ENCODE measurements at regions not wholly inside any gene's neighbourhood (a gene's known extent, or its start where the extent isn't known, plus 50 kb on each side); places are given as distances from the start of the nearest gene placed in this dataset.

DNA sequence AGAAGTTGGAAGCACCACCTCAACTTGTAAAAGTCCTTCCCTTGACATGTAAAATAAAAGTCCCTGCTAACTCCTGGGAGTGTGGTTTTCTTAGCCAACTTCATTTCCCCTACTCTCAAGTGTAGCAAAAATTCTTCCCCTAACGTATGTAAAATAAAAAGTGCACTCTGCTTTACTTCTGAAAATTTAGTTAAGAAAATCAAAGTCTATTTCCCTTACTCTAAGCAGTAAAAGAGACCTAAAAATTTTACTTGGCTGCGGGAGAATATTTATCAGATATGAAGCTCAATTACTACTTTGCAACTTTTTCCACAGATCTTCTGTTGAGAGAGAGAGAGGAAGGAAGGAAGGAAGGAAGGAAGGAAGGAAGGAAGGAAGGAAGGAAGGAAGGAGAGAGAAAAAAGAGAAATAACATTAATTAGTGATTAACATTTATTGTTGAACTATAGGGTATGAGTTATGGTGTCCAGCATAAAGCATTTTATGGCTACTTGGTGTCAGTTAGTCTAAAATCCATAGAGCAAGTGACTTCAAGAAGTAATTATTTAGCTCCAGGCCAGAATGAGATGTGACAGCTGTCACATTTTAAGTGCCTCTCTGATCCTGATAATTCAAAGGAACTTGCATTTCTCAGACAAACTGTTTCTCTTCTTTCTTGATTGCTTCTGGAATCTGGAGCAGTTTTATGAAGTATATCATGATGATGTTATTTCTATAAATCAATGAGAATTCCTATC, 210.3 kb downstream of the TMX3 start:
- TF ChIP-seq, protein P1, sequence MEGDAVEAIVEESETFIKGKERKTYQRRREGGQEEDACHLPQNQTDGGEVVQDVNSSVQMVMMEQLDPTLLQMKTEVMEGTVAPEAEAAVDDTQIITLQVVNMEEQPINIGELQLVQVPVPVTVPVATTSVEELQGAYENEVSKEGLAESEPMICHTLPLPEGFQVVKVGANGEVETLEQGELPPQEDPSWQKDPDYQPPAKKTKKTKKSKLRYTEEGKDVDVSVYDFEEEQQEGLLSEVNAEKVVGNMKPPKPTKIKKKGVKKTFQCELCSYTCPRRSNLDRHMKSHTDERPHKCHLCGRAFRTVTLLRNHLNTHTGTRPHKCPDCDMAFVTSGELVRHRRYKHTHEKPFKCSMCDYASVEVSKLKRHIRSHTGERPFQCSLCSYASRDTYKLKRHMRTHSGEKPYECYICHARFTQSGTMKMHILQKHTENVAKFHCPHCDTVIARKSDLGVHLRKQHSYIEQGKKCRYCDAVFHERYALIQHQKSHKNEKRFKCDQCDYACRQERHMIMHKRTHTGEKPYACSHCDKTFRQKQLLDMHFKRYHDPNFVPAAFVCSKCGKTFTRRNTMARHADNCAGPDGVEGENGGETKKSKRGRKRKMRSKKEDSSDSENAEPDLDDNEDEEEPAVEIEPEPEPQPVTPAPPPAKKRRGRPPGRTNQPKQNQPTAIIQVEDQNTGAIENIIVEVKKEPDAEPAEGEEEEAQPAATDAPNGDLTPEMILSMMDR (conservative IDR thresholded peaks at IDR 0.05; ENCODE audit: low read depth, low read length) = no peak
- H3K4me3 ChIP-seq (ENCODE audit: low read depth, low read length) = no peak overlapping the region
- no peak for DNase-seq (ENCODE audit: low read depth)

DNA sequence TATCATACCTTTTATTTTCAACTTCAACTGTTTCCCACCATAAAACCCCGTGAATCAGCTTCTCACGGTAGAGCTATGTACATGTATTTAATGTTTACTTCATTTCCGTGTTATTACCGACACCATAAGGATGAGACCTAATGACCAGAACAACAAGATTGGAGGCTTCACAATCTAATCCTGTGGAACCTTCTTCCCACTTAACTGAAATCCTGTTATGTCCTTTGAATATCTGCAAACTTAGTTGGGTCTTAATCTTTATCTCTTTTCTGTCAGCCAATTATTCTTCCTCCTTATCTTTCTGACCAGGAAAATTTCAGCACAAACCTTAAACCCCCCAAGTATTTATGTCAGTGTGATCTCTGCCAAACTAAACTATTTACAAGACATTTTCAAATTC, 214.4 kb downstream of the TMX3 start:
- TF ChIP-seq, protein P1 (conservative IDR thresholded peaks at IDR 0.05; ENCODE audit: low read depth, low read length) = no peak
- DNase-seq (ENCODE audit: low read depth) = no peak
- H3K4me3 ChIP-seq (ENCODE audit: low read depth, low read length) = no peak overlapping the region

DNA sequence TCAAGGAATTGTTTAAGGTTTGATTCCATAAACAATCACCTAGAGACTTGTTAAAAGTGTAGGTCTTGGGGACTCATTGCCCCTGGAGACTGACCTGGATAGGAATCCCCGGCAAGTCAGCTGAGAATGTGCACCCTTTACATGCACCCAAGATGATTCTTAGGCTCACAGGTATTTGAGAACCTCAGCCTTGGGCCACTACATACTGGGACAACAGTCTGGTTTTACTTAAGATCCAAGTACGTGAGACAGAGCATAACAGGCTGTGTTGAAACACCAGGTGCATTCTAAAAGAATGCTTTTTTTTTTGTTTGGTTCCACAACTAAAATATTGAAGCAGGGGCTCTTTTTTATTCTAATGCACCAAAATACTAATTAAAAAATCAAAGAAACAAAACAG, 215.8 kb downstream of the TMX3 start:
- TF ChIP-seq, protein P1 (conservative IDR thresholded peaks at IDR 0.05; ENCODE audit: low read depth, low read length) = no peak
- no peak for DNase-seq (ENCODE audit: low read depth)
- H3K4me3 ChIP-seq (ENCODE audit: low read depth, low read length) = no peak overlapping the region

DNA sequence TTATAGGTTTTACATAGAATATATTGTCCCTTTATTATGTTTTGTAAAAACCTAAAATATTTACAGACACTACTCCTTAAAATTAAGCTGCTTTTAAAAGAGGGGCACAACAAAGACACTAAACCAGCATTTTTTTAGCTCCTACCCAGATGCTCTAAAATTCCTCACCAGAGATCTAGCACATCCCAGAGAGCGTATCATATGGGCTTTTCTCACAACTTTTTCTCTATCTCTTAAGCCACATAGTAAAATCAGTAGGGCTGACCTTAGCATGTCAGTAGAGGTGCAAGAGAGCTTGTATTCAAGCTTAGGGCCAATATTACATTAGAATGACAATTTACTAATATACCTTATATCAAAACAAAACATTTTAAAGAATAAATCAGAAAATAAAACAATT, 216.3 kb downstream of the TMX3 start:
- DNase-seq (ENCODE audit: low read depth) = no peak
- TF ChIP-seq, protein P1 (conservative IDR thresholded peaks at IDR 0.05; ENCODE audit: low read depth, low read length) = no peak
- no peak overlapping the region for H3K4me3 ChIP-seq (ENCODE audit: low read depth, low read length)

DNA sequence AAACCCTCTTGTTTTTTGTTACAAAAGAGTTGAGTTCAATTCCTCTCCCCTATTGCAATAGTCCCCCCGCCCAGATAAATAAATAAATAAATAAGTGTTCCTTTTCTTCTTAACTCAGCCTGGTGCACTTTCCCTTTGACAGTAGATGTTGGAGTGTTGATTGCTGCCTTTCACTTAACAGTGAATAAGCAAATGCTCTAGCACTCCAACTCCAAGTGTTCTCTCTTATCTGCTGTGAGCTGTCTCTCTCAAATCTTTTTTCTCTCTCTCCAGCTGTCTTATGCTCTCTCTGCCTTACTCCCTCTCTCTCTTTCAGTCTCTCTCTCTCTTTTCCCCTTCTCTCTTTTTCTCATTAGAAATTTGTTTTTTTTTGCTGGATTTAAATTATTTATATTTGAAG, 216.7 kb downstream of the TMX3 start:
- TF ChIP-seq, protein P1 (conservative IDR thresholded peaks at IDR 0.05; ENCODE audit: low read depth, low read length) = no peak
- no peak overlapping the region for H3K4me3 ChIP-seq (ENCODE audit: low read depth, low read length)
- DNase-seq (ENCODE audit: low read depth) = no peak

DNA sequence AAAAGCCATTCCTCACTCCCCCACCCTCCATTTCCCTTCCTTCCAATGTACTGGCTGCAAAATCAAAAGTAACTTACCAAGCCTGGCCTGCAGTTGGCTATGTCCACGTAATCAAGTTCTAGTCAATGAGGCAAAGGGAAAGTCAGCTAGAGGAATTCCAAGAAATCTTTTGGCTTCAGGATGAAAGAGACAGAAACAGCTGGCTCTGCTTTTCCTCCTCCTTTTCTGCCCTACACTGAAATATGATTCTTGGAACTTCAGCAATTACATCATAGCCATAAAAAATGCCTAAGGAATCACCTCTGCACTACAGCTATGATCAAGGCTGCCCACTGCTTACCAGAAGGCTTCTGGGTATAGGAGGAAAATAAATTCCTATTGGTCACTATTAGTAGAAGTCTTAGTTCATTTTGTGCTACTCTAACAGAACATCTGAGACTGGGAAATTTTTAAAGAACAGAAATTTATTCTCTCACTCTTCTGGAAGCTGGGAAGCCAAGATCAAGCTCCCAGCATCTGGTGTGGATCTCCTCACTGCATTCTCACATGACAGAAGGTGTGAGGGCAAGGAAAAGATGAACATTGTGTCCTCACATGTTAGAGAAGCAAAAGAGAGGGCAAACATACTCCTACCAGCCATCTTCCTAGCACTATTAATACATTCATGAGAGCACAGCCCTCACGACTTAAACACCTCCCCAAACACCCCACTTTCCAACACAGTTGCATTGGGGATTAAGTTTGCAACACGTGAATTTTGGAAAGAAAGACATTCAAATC, 219.9 kb downstream of the TMX3 start:
- TF ChIP-seq, protein P1 (conservative IDR thresholded peaks at IDR 0.05; ENCODE audit: low read depth, low read length) = no peak
- DNase-seq (ENCODE audit: low read depth) = no peak
- no peak overlapping the region for H3K4me3 ChIP-seq (ENCODE audit: low read depth, low read length)

All from epithelial cell of proximal tubule (primary cell).